ENCODE measurements at regions not wholly inside any gene's neighbourhood (a gene's known extent, or its start where the extent isn't known, plus 50 kb on each side); places are given as distances from the start of the nearest gene placed in this dataset.

DNA sequence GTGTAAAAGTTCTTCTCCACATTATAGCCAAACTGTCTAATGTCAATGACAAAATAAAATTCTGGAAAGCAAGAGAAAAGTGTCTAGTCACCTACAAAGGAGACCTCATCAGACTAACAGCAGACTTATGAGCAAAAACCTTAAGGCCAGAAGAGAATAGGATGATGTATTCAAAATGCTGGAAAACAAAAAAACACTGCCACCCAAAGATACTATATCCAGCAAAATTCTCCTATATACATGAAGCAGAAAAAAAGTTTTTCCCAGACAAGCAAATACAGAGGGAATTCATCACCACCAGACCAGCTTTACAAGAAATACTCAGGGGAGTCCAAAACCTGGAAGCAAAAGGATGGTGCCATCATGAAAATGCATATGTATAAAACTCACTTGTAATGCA lies 755.6 kb upstream of the CITED2 start:
- TF ChIP-seq POLR2A (IDR thresholded peaks at IDR 0.05) = no peak
- TF ChIP-seq, protein P1, sequence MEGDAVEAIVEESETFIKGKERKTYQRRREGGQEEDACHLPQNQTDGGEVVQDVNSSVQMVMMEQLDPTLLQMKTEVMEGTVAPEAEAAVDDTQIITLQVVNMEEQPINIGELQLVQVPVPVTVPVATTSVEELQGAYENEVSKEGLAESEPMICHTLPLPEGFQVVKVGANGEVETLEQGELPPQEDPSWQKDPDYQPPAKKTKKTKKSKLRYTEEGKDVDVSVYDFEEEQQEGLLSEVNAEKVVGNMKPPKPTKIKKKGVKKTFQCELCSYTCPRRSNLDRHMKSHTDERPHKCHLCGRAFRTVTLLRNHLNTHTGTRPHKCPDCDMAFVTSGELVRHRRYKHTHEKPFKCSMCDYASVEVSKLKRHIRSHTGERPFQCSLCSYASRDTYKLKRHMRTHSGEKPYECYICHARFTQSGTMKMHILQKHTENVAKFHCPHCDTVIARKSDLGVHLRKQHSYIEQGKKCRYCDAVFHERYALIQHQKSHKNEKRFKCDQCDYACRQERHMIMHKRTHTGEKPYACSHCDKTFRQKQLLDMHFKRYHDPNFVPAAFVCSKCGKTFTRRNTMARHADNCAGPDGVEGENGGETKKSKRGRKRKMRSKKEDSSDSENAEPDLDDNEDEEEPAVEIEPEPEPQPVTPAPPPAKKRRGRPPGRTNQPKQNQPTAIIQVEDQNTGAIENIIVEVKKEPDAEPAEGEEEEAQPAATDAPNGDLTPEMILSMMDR (IDR thresholded peaks at IDR 0.05) = no peak

Measured in Peyer's patch (tissue), 4 donors.